ENCODE measurements at regions not wholly inside any gene's neighbourhood (a gene's known extent, or its start where the extent isn't known, plus 50 kb on each side); places are given as distances from the start of the nearest gene placed in this dataset.

- no peak for DNase-seq (ENCODE audit: low read depth)
- no peak for TF ChIP-seq CTCF (conservative IDR thresholded peaks at IDR 0.05; ENCODE audit: low read length)
- H3K4me3 ChIP-seq (ENCODE audit: low read length) = no peak overlapping the region
Measured at GRCh38 chr16:86211800-86212199, 298.5 kb upstream of the FOXF1 start.

- no peak overlapping the region for H3K4me3 ChIP-seq (ENCODE audit: low read length)
- no peak for DNase-seq (ENCODE audit: low read depth)
- TF ChIP-seq CTCF (conservative IDR thresholded peaks at IDR 0.05; ENCODE audit: low read length) = no peak
Measured at GRCh38 chr16:86212706-86213436, 297.5 kb upstream of the FOXF1 start.

- TF ChIP-seq CTCF (conservative IDR thresholded peaks at IDR 0.05; ENCODE audit: low read length) = no peak
- no peak for DNase-seq (ENCODE audit: low read depth)
- no peak overlapping the region for H3K4me3 ChIP-seq (ENCODE audit: low read length)
Measured at GRCh38 chr16:86213437-86214205, 296.7 kb upstream of the FOXF1 start.

- peak; percentile 12 for DNase-seq (ENCODE audit: low read depth)
- H3K4me3 ChIP-seq (ENCODE audit: low read length) = no peak overlapping the region
- TF ChIP-seq CTCF (conservative IDR thresholded peaks at IDR 0.05; ENCODE audit: low read length) = no peak
Measured at GRCh38 chr16:86214326-86215232, 295.7 kb upstream of the FOXF1 start.

GRCh38 chr16:86215233-86215978 lies 294.9 kb upstream of the FOXF1 start:
- no peak for DNase-seq (ENCODE audit: low read depth)
- no peak for TF ChIP-seq CTCF (conservative IDR thresholded peaks at IDR 0.05; ENCODE audit: low read length)
- no peak overlapping the region for H3K4me3 ChIP-seq (ENCODE audit: low read length)

- no peak for TF ChIP-seq CTCF (conservative IDR thresholded peaks at IDR 0.05; ENCODE audit: low read length)
- DNase-seq (ENCODE audit: low read depth) = no peak
- H3K4me3 ChIP-seq (ENCODE audit: low read length) = no peak overlapping the region
Measured at GRCh38 chr16:86215979-86216585, 294.2 kb upstream of the FOXF1 start.
